Dendritic cell treated with granulocyte-macrophage colony-stimulating factor and Interleukin-4, amounts not matched to agents 40 ng/mL and 50 ng/mL, for 4 days (primary cell): ENCODE measurements at regions not wholly inside any gene's neighbourhood (a gene's known extent, or its start where the extent isn't known, plus 50 kb on each side); places are given as distances from the start of the nearest gene placed in this dataset.

Experiments used
- H3K27ac Mint-ChIP-seq: one replicate; pipeline ENCODE4 v1.8.0; 2022; ENCODE audit warnings: mild to moderate bottlenecking, mixed read lengths
- H3K27me3 Mint-ChIP-seq: one replicate; pipeline ENCODE4 v1.8.0; 2022; ENCODE audit warnings: mild to moderate bottlenecking, mixed read lengths
- H3K36me3 Mint-ChIP-seq: one replicate; pipeline ENCODE4 v1.8.0; 2022; ENCODE audit warnings: low read depth, mixed read lengths
- H3K4me1 Mint-ChIP-seq: one replicate; pipeline ENCODE4 v1.8.0; 2022; ENCODE audit warnings: low read depth, mixed read lengths
- H3K4me3 Mint-ChIP-seq: one replicate; pipeline ENCODE4 v1.8.0; 2022; ENCODE audit warnings: mild to moderate bottlenecking, moderate library complexity, mixed read lengths
- H3K9me3 Mint-ChIP-seq: one replicate; pipeline ENCODE4 v1.8.0; 2022; ENCODE audit warnings: mixed read lengths
- intact Hi-C: fragments of 100-400 bp; cut with micrococcal nuclease; formaldehyde crosslinking; loops from one replicate; pipeline ENCODE4 v1.15.0; 2022

- no peaks in the 10 kb centered on the region for H3K36me3 Mint-ChIP-seq
- H3K27me3 Mint-ChIP-seq: no peaks in the 10 kb centered on the region
- H3K27ac Mint-ChIP-seq: no peak overlapping the region
- H3K9me3 Mint-ChIP-seq: peaks cover 6% of the 10 kb centered on the region
- no peak overlapping the region for H3K4me3 Mint-ChIP-seq
- intact Hi-C loops: no loop called here
- no peaks in the 10 kb centered on the region for H3K4me1 Mint-ChIP-seq
Observed at GRCh38 chr1:193666485-193667083, 480.2 kb upstream of the B3GALT2 start.

GRCh38 chr1:193663965-193664364 is 477.6 kb upstream of the B3GALT2 start:
- intact Hi-C loops: no loop called here
- H3K4me3 Mint-ChIP-seq: no peak overlapping the region

GRCh38 chr1:193662030-193662429 is 475.6 kb upstream of the B3GALT2 start:
- no peaks in the 10 kb centered on the region for H3K27me3 Mint-ChIP-seq
- no peak overlapping the region for H3K27ac Mint-ChIP-seq
- H3K4me1 Mint-ChIP-seq: no peaks in the 10 kb centered on the region
- H3K36me3 Mint-ChIP-seq: no peaks in the 10 kb centered on the region
- intact Hi-C loops: no loop called here
- no peak overlapping the region for H3K4me3 Mint-ChIP-seq
- H3K9me3 Mint-ChIP-seq: peaks cover 6% of the 10 kb centered on the region

More at GRCh38 chr1:193663965-193664364, 477.6 kb upstream of the B3GALT2 start:
- Mint-ChIP-seq H3K36me3 (no peaks in the 10 kb centered on the region), H3K9me3 (peaks cover 6% of the 10 kb centered on the region), H3K27me3 (no peaks in the 10 kb centered on the region), H3K4me1 (no peaks in the 10 kb centered on the region), H3K27ac (no peak overlapping the region)

GRCh38 chr1:193661385-193661784 is 475.0 kb upstream of the B3GALT2 start:
- H3K4me3 Mint-ChIP-seq: no peak overlapping the region
- H3K36me3 Mint-ChIP-seq: no peaks in the 10 kb centered on the region
- no peak overlapping the region for H3K27ac Mint-ChIP-seq
- no peaks in the 10 kb centered on the region for H3K27me3 Mint-ChIP-seq
- intact Hi-C loops: no loop called here
- H3K4me1 Mint-ChIP-seq: no peaks in the 10 kb centered on the region
- peaks cover 6% of the 10 kb centered on the region for H3K9me3 Mint-ChIP-seq

GRCh38 chr1:193660428-193660827 is 474.0 kb upstream of the B3GALT2 start:
- Mint-ChIP-seq H3K27me3 (no peaks in the 10 kb centered on the region), H3K36me3 (no peaks in the 10 kb centered on the region), H3K4me3 (no peak overlapping the region), H3K9me3 (peaks cover 15% of the 10 kb centered on the region), H3K4me1 (no peaks in the 10 kb centered on the region), H3K27ac (no peak overlapping the region)
- intact Hi-C loops: no loop called here

GRCh38 chr1:193658691-193659090 is 472.3 kb upstream of the B3GALT2 start:
- Mint-ChIP-seq H3K27me3 (no peaks in the 10 kb centered on the region), H3K9me3 (peaks cover 26% of the 10 kb centered on the region), H3K27ac (no peak overlapping the region), H3K36me3 (no peaks in the 10 kb centered on the region), H3K4me3 (no peak overlapping the region), H3K4me1 (no peaks in the 10 kb centered on the region)
- intact Hi-C loops: no loop called here

GRCh38 chr1:193658081-193658480 is 471.7 kb upstream of the B3GALT2 start:
- Mint-ChIP-seq H3K9me3 (peaks cover 31% of the 10 kb centered on the region), H3K27ac (no peak overlapping the region), H3K27me3 (no peaks in the 10 kb centered on the region), H3K36me3 (no peaks in the 10 kb centered on the region), H3K4me1 (no peaks in the 10 kb centered on the region), H3K4me3 (no peak overlapping the region)
- intact Hi-C loops: no loop called here

- no peaks in the 10 kb centered on the region for H3K36me3 Mint-ChIP-seq
- intact Hi-C loops: no loop called here
- H3K4me3 Mint-ChIP-seq: no peak overlapping the region
- H3K27ac Mint-ChIP-seq: no peak overlapping the region
- peaks cover 37% of the 10 kb centered on the region for H3K9me3 Mint-ChIP-seq
- no peaks in the 10 kb centered on the region for H3K4me1 Mint-ChIP-seq
- no peaks in the 10 kb centered on the region for H3K27me3 Mint-ChIP-seq
Observed at GRCh38 chr1:193657552-193657951, 471.1 kb upstream of the B3GALT2 start.

GRCh38 chr1:193656841-193657240 is 470.4 kb upstream of the B3GALT2 start:
- Mint-ChIP-seq H3K4me1 (no peaks in the 10 kb centered on the region), H3K36me3 (no peaks in the 10 kb centered on the region), H3K9me3 (peaks cover 44% of the 10 kb centered on the region), H3K27me3 (no peaks in the 10 kb centered on the region), H3K4me3 (no peak overlapping the region), H3K27ac (no peak overlapping the region)
- intact Hi-C loops: no loop called here

GRCh38 chr1:193654951-193655735 is 468.7 kb upstream of the B3GALT2 start:
- Mint-ChIP-seq H3K4me3 (no peak overlapping the region), H3K27me3 (no peaks in the 10 kb centered on the region), H3K4me1 (no peaks in the 10 kb centered on the region), H3K36me3 (no peaks in the 10 kb centered on the region), H3K9me3 (peaks cover 61% of the 10 kb centered on the region), H3K27ac (no peak overlapping the region)
- intact Hi-C loops: no loop called here

- Mint-ChIP-seq H3K9me3 (peaks cover 66% of the 10 kb centered on the region), H3K36me3 (no peaks in the 10 kb centered on the region), H3K4me3 (no peak overlapping the region), H3K27ac (no peak overlapping the region), H3K27me3 (no peaks in the 10 kb centered on the region), H3K4me1 (no peaks in the 10 kb centered on the region)
- intact Hi-C loops: no loop called here
Observed at GRCh38 chr1:193649587-193649986, 463.2 kb upstream of the B3GALT2 start.

- no peaks in the 10 kb centered on the region for H3K9me3 Mint-ChIP-seq
- no peaks in the 10 kb centered on the region for H3K36me3 Mint-ChIP-seq
- H3K27me3 Mint-ChIP-seq: no peaks in the 10 kb centered on the region
- H3K27ac Mint-ChIP-seq: no peak overlapping the region
- no peak overlapping the region for H3K4me3 Mint-ChIP-seq
- peaks cover 12% of the 10 kb centered on the region for H3K4me1 Mint-ChIP-seq
- intact Hi-C loops: no loop called here
Observed at GRCh38 chr1:193634876-193635275, 448.5 kb upstream of the B3GALT2 start.

GRCh38 chr1:193634470-193634869 is 448.1 kb upstream of the B3GALT2 start:
- Mint-ChIP-seq H3K27me3 (no peaks in the 10 kb centered on the region), H3K4me3 (no peak overlapping the region), H3K27ac (no peak overlapping the region), H3K36me3 (no peaks in the 10 kb centered on the region), H3K4me1 (peaks cover 16% of the 10 kb centered on the region), H3K9me3 (no peaks in the 10 kb centered on the region)
- intact Hi-C loops: no loop called here

GRCh38 chr1:193633991-193634390 is 447.6 kb upstream of the B3GALT2 start:
- H3K4me1 Mint-ChIP-seq: peaks cover 18% of the 10 kb centered on the region
- no peaks in the 10 kb centered on the region for H3K36me3 Mint-ChIP-seq
- no peak overlapping the region for H3K4me3 Mint-ChIP-seq
- no peaks in the 10 kb centered on the region for H3K27me3 Mint-ChIP-seq
- no peak overlapping the region for H3K27ac Mint-ChIP-seq
- intact Hi-C loops: no loop called here
- no peaks in the 10 kb centered on the region for H3K9me3 Mint-ChIP-seq

- Mint-ChIP-seq H3K4me3 (no peak overlapping the region), H3K27ac (no peak overlapping the region), H3K9me3 (no peaks in the 10 kb centered on the region), H3K4me1 (peaks cover 18% of the 10 kb centered on the region), H3K36me3 (no peaks in the 10 kb centered on the region), H3K27me3 (no peaks in the 10 kb centered on the region)
- intact Hi-C loops: no loop called here
Observed at GRCh38 chr1:193633093-193633492, 446.7 kb upstream of the B3GALT2 start.
